GM06990 (cell line): ENCODE measurements at regions not wholly inside any gene's neighbourhood (a gene's known extent, or its start where the extent isn't known, plus 50 kb on each side); places are given as distances from the start of the nearest gene placed in this dataset.

ENCODE experiments used
- DNase-seq: peaks from one replicate; pipeline ENCODE4 v3.0.0-alpha.2; 2011; ENCODE audit not compliant: insufficient read length; ENCODE audit errors: extremely low read depth
- H3K27me3 ChIP-seq: replicated peaks from 2 replicates; pipeline ENCODE4 v1.6.0; 2011; ENCODE audit warnings: low read length; ENCODE audit not compliant: control insufficient read depth, insufficient read depth
- H3K36me3 ChIP-seq: 2 replicates; pipeline ENCODE4 v1.5.1; 2011; ENCODE audit warnings: low read length; ENCODE audit not compliant: control insufficient read depth, insufficient read depth
- H3K4me3 ChIP-seq: replicated peaks from 2 replicates; pipeline ENCODE4 v1.5.1; 2011; ENCODE audit warnings: low read depth, mild to moderate bottlenecking, control low read depth, low read length
- TF ChIP-seq, protein P1 (sequence below): IDR thresholded peaks from 2 replicates; pipeline ENCODE4 v1.5.1; 2011; ENCODE audit warnings: low read length, control low read depth, mild to moderate bottlenecking, inconsistent platforms; ENCODE audit not compliant: insufficient read depth, poor library complexity, severe bottlenecking

DNA sequence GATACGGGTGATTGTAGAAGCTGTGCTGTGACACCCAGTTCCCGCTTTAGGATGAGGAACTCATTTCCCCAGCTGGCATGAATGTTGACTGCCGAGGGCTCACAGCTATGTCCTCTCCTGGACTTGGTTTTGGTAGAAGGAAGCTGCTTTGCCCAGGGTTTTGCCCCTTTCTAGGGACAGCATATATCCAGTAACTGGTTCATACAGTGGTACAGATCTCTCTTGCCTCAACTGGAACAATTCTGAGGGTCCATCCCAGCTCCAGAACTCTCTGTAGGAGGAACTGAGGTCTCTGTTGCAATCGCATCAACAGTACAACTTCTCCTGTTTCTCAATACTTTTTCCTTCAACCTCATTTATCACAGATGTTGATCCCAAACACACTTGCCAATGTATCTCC, 54.5 kb upstream of the FNDC3B start:
- no peaks in the 10 kb centered on the region for H3K27me3 ChIP-seq
- no peak for DNase-seq
- H3K4me3 ChIP-seq, result no peak overlapping the region

DNA sequence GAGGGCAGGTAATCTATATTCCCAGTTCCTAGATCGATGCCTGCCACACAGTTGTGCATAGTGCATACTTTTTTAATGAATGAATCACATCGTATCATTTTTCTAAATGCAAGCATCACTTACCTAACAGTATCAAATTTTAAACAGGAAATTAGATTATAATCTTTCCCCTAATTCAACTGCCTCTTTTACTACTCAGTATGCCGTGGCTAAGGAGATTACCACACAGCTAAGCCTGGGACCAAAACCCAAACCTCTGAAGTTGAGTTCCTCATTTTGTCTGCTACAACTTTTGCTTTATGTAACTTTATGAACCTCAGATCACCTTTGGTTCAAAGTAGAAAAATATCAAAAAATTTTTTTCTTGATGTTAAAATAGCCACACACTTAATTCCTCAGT, 53.2 kb upstream of the FNDC3B start:
- no peak for DNase-seq
- TF ChIP-seq, protein P1, sequence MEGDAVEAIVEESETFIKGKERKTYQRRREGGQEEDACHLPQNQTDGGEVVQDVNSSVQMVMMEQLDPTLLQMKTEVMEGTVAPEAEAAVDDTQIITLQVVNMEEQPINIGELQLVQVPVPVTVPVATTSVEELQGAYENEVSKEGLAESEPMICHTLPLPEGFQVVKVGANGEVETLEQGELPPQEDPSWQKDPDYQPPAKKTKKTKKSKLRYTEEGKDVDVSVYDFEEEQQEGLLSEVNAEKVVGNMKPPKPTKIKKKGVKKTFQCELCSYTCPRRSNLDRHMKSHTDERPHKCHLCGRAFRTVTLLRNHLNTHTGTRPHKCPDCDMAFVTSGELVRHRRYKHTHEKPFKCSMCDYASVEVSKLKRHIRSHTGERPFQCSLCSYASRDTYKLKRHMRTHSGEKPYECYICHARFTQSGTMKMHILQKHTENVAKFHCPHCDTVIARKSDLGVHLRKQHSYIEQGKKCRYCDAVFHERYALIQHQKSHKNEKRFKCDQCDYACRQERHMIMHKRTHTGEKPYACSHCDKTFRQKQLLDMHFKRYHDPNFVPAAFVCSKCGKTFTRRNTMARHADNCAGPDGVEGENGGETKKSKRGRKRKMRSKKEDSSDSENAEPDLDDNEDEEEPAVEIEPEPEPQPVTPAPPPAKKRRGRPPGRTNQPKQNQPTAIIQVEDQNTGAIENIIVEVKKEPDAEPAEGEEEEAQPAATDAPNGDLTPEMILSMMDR, result no peak
- H3K27me3 ChIP-seq, result no peaks in the 10 kb centered on the region
- H3K4me3 ChIP-seq, result no peak overlapping the region
- H3K36me3 ChIP-seq, result no peaks in the 10 kb centered on the region

More for the DNA sequence above, 54.5 kb upstream of the FNDC3B start:
- TF ChIP-seq, protein P1, result no peak
- H3K36me3 ChIP-seq, result no peaks in the 10 kb centered on the region

DNA sequence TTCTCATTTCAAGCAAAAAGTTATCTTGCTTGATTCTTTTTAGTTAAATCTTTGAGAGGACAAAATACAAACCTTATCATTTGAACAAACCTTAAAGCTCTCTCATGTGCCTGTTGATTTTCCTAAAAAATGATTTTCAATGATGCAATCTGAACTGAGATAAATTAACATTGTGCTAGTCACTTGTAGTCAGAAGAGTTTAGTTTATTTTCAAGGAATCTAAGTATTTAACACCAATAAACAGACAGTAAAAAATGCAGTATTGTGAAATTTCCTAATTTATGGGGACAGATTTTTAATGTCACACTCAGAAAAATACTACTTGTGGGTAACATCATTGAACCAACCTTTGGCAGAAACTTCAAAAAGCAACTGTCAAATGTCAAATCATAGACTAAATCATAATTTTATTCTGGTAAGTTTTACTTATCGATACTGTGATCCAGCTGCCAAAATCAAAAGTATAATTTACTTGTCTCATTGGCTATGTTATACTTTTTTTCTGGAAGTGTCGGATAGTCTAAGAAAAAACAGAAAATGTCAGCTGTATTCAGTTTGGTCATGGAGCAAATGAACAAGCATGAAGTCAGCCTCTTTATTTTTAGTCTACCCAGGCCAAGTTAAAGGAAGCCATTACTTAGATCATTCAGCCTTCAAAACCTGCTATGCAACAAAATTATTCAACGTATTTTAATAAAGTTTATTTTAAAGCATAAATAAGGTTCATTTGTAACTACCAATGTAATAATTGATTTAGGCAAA, 52.4 kb upstream of the FNDC3B start:
- DNase-seq, result no peak
- TF ChIP-seq, protein P1, result no peak
- Histone ChIP-seq H3K4me3 (no peak overlapping the region), H3K27me3 (no peaks in the 10 kb centered on the region), H3K36me3 (no peaks in the 10 kb centered on the region)
